Sigmoid colon (tissue), 3 donors: ENCODE measurements at regions not wholly inside any gene's neighbourhood (a gene's known extent, or its start where the extent isn't known, plus 50 kb on each side); places are given as distances from the start of the nearest gene placed in this dataset.
"Not testable (repeated sequence)": the region's sequence is repeated elsewhere in the genome, so short reads cannot be mapped to it uniquely, and the experiment has no call there.

Experiments
- CTCF ChIP-seq, 4 experiments: fragments of 450-650 bp in 3 of 4; fragments of 200-600 bp in 1 of 4; IDR thresholded peaks; one replicate each; pipeline ENCODE4 v1.5.1; 2016 to 2019; ENCODE audit warnings: antibody characterized with exemption in 4 of 4, mild to moderate bottlenecking in 3 of 4, moderate library complexity in 2 of 4
- POLR2A ChIP-seq, 2 donors: fragments of 450-650 bp; IDR thresholded peaks; one replicate each; pipeline ENCODE4 v1.6.1; 2016; ENCODE audit warnings: antibody characterized with exemption in 2 of 2, mild to moderate bottlenecking in 2 of 2, moderate library complexity in 2 of 2

GRCh38 chr1:101600615-101601014, 363.8 kb downstream of the S1PR1 start:
- not testable (repeated sequence) for TF ChIP-seq CTCF, POLR2A (IDR thresholded peaks at IDR 0.05)
